ENCODE measurements at regions not wholly inside any gene's neighbourhood (a gene's known extent, or its start where the extent isn't known, plus 50 kb on each side); places are given as distances from the start of the nearest gene placed in this dataset.

- no peak for TF ChIP-seq CTCF (IDR thresholded peaks at IDR 0.05; ENCODE audit: unreplicated experiment)
- H3K27me3 Mint-ChIP-seq = no peaks in the 10 kb centered on the region
- no peaks in the 10 kb centered on the region for H3K36me3 Mint-ChIP-seq (ENCODE audit: insufficient read depth)
- H3K4me1 Mint-ChIP-seq (ENCODE audit: low read depth) = peaks cover 7% of the 10 kb centered on the region
- no peak overlapping the region for H3K27ac Mint-ChIP-seq
- DNase-seq (ENCODE audit: low spot score, unreplicated experiment) = no peak
- no peak overlapping the region for H3K4me3 Mint-ChIP-seq (ENCODE audit: low read depth)
- peaks cover 4% of the 10 kb centered on the region for H3K9me3 Mint-ChIP-seq (ENCODE audit: low read depth)
Observed at GRCh38 chr12:17192721-17193120, 586.8 kb upstream of the LMO3 start.

- H3K9me3 Mint-ChIP-seq (ENCODE audit: low read depth) = peaks cover 6% of the 10 kb centered on the region
- no peak overlapping the region for H3K27ac Mint-ChIP-seq
- H3K4me1 Mint-ChIP-seq (ENCODE audit: low read depth) = peaks cover 4% of the 10 kb centered on the region
- H3K4me3 Mint-ChIP-seq (ENCODE audit: low read depth) = no peak overlapping the region
- TF ChIP-seq CTCF (IDR thresholded peaks at IDR 0.05; ENCODE audit: unreplicated experiment) = no peak
- H3K27me3 Mint-ChIP-seq = no peaks in the 10 kb centered on the region
- DNase-seq (ENCODE audit: low spot score, unreplicated experiment) = no peak
- H3K36me3 Mint-ChIP-seq (ENCODE audit: insufficient read depth) = no peaks in the 10 kb centered on the region
Observed at GRCh38 chr12:17169726-17170471, 563.9 kb upstream of the LMO3 start.

GRCh38 chr12:17159506-17160300 is 553.7 kb upstream of the LMO3 start:
- H3K9me3 Mint-ChIP-seq (ENCODE audit: low read depth) = peaks cover 10% of the 10 kb centered on the region
- no peak overlapping the region for H3K27ac Mint-ChIP-seq
- no peak for DNase-seq (ENCODE audit: low spot score, unreplicated experiment)
- H3K4me3 Mint-ChIP-seq (ENCODE audit: low read depth) = no peak overlapping the region
- H3K27me3 Mint-ChIP-seq = no peaks in the 10 kb centered on the region
- H3K4me1 Mint-ChIP-seq (ENCODE audit: low read depth) = no peaks in the 10 kb centered on the region
- no peak for TF ChIP-seq CTCF (IDR thresholded peaks at IDR 0.05; ENCODE audit: unreplicated experiment)
- H3K36me3 Mint-ChIP-seq (ENCODE audit: insufficient read depth) = no peaks in the 10 kb centered on the region

GRCh38 chr12:17158201-17158600 is 552.2 kb upstream of the LMO3 start:
- H3K9me3 Mint-ChIP-seq (ENCODE audit: low read depth) = peaks cover 22% of the 10 kb centered on the region
- H3K4me3 Mint-ChIP-seq (ENCODE audit: low read depth) = no peak overlapping the region
- no peak for TF ChIP-seq CTCF (IDR thresholded peaks at IDR 0.05; ENCODE audit: unreplicated experiment)
- no peaks in the 10 kb centered on the region for H3K4me1 Mint-ChIP-seq (ENCODE audit: low read depth)
- peaks cover 3% of the 10 kb centered on the region for H3K36me3 Mint-ChIP-seq (ENCODE audit: insufficient read depth)
- H3K27me3 Mint-ChIP-seq = no peaks in the 10 kb centered on the region
- no peak overlapping the region for H3K27ac Mint-ChIP-seq
- no peak for DNase-seq (ENCODE audit: low spot score, unreplicated experiment)

GRCh38 chr12:17151917-17152316 is 546.0 kb upstream of the LMO3 start:
- H3K27me3 Mint-ChIP-seq = no peaks in the 10 kb centered on the region
- H3K4me3 Mint-ChIP-seq (ENCODE audit: low read depth) = no peak overlapping the region
- peaks cover 54% of the 10 kb centered on the region for H3K9me3 Mint-ChIP-seq (ENCODE audit: low read depth)

More at GRCh38 chr12:17151917-17152316, 546.0 kb upstream of the LMO3 start:
- H3K4me1 Mint-ChIP-seq (ENCODE audit: low read depth) = peaks cover 1% of the 10 kb centered on the region
- no peak overlapping the region for H3K27ac Mint-ChIP-seq
- DNase-seq (ENCODE audit: low spot score, unreplicated experiment) = no peak
- H3K36me3 Mint-ChIP-seq (ENCODE audit: insufficient read depth) = peaks cover 8% of the 10 kb centered on the region
- TF ChIP-seq CTCF (IDR thresholded peaks at IDR 0.05; ENCODE audit: unreplicated experiment) = no peak

Measured in progenitor cell of endocrine pancreas (in vitro differentiated cells).